Activated naive CD4-positive, alpha-beta T cell treated with anti-CD3 and anti-CD28 coated beads, Interleukin-2, amount 50 U/mL, for 72 hours (primary cell): ENCODE measurements at regions not wholly inside any gene's neighbourhood (a gene's known extent, or its start where the extent isn't known, plus 50 kb on each side); places are given as distances from the start of the nearest gene placed in this dataset.

Source experiments
- ATAC-seq, 2 donors: fragments of 150-1000 bp; cut with Tn5 transposase; 2 replicates each; pipeline ENCODE4 v1.10.0; 2021; ENCODE audit warnings: mild to moderate bottlenecking in 2 of 2, moderate library complexity in 2 of 2
- DNase-seq, 2 donors: peaks; one replicate each; pipeline ENCODE4 v3.0.0; 2021 to 2022; ENCODE audit warnings: low spot score in 2 of 2
- H3K27ac Mint-ChIP-seq, 2 donors: one replicate each; pipeline ENCODE4 v1.8.0; 2022; ENCODE audit warnings: mild to moderate bottlenecking in 2 of 2, mixed read lengths in 2 of 2
- H3K36me3 Mint-ChIP-seq, 2 donors: one replicate each; pipeline ENCODE4 v1.8.0; 2022; ENCODE audit warnings: mixed read lengths in 2 of 2
- H3K9me3 Mint-ChIP-seq, 2 donors: one replicate each; pipeline ENCODE4 v1.8.0; 2022; ENCODE audit warnings: mixed read lengths in 2 of 2

DNA sequence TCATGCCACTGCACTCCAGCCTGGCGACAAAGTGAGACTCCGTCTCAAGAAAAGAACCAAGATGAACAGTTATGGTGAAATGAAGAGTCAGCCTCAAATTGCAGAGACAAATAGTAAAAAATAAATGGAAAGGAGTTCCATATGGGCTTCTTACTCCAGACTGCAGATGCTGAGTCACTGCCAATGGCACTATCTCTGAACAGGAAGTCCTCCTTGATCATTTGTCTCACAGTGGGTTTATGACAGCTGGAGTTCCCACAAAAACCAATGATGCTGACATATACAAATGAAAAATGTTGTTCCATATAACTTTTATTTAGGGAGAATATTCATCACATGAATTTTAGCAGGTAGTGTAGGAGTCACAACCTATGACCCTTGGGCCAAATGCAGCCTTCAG lies 631.6 kb downstream of the PCDH18 start:
- Mint-ChIP-seq H3K27ac (no peak overlapping the region), H3K36me3 (no peaks in the 10 kb centered on the region), H3K9me3 (peaks cover 3 to 7% of the 10 kb centered on the region in 2 donors)
- ATAC-seq (no peak), DNase-seq (no peak)

GRCh38 chr4:136898590-136899248 lies 633.6 kb downstream of the PCDH18 start:
- ATAC-seq = no peak
- Mint-ChIP-seq H3K9me3 (peaks cover 3 to 7% of the 10 kb centered on the region in 2 donors), H3K36me3 (no peaks in the 10 kb centered on the region), H3K27ac (no peak overlapping the region)
- no peak for DNase-seq

GRCh38 chr4:136893573-136893972 lies 638.7 kb downstream of the PCDH18 start:
- no peak for ATAC-seq

DNA sequence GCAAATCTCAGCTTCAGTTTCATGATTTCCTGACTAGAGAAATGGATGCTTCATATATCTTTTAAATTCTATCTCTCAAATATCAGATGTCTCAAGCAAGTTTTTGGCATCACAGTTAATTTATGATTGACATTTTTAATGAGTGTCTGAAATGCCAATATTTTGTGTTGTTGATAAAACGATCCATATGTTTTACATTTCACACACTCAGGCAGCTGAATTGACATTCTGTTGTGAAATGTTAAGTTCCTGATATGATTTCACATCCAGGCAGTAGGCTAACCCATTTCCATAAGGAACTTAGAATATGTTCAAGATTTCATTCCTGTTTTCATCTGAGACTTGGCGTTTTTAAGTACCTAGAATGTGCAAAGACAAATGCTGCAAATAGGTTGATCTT lies 650.6 kb downstream of the PCDH18 start:
- no peaks in the 10 kb centered on the region for H3K36me3 Mint-ChIP-seq
- no peak for DNase-seq
- ATAC-seq = no peak
- H3K27ac Mint-ChIP-seq = no peak overlapping the region
- peaks cover 4 to 9% of the 10 kb centered on the region in 2 donors for H3K9me3 Mint-ChIP-seq

More at GRCh38 chr4:136893573-136893972, 638.7 kb downstream of the PCDH18 start:
- Mint-ChIP-seq H3K36me3 (no peaks in the 10 kb centered on the region), H3K9me3 (peaks cover 0 to 3% of the 10 kb centered on the region in 2 donors), H3K27ac (no peak overlapping the region)
- no peak for DNase-seq

DNA sequence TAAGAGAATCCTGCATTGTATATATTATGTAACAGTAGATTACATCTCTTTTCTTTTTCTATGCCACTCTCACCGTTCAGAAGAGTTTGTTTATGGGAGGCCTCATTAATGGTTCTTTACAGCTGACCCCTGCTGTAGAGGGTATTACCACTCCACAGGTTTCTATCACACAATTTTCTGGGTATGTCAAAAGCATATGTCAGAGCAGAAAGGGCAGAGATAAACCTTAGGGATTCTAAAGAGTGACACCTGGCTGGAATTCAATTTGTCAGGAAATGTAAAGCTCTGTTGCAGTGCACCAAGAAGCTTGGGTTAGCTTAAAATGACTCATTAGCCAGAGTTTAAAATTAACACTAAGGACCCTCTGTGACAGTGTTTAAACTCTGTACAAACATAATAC lies 658.7 kb downstream of the PCDH18 start:
- peaks cover 0 to 8% of the 10 kb centered on the region in 2 donors for H3K9me3 Mint-ChIP-seq
- H3K27ac Mint-ChIP-seq = no peak overlapping the region
- DNase-seq = no peak
- no peak for ATAC-seq
- H3K36me3 Mint-ChIP-seq = no peaks in the 10 kb centered on the region

DNA sequence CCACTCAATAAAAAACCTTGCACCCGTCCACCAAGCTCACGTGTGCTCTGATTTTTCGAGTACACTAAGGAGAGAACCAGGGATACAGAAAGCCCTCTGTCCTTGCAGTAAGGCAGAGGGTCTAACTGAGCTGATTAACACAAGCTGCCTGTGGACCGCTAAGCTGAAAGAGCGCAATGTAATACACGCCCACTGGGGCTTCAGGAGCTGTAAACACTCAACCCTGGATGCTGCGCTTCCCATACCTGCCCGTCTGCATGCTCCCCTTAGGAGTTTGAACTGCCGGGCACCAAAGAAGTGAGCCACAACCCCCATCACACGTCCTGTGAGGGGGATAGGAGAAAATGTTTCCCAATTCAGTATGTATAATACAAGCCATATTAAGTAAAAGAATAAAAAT lies 664.8 kb downstream of the PCDH18 start:
- no peak overlapping the region for H3K27ac Mint-ChIP-seq
- DNase-seq (no peak), ATAC-seq (no peak)
- H3K9me3 Mint-ChIP-seq = no peaks in the 10 kb centered on the region
- H3K36me3 Mint-ChIP-seq = no peaks in the 10 kb centered on the region

- Mint-ChIP-seq H3K27ac (no peak overlapping the region), H3K36me3 (no peaks in the 10 kb centered on the region), H3K9me3 (no peaks in the 10 kb centered on the region)
- no peak for DNase-seq
- ATAC-seq = no peak
Measured at GRCh38 chr4:136865526-136865925, 666.8 kb downstream of the PCDH18 start.

- peak in 1 of 2 donors; percentile 58 for ATAC-seq
- no peaks in the 10 kb centered on the region for H3K36me3 Mint-ChIP-seq
- no peak overlapping the region for H3K27ac Mint-ChIP-seq
Measured at GRCh38 chr4:136864604-136865185, 667.6 kb downstream of the PCDH18 start.

DNA sequence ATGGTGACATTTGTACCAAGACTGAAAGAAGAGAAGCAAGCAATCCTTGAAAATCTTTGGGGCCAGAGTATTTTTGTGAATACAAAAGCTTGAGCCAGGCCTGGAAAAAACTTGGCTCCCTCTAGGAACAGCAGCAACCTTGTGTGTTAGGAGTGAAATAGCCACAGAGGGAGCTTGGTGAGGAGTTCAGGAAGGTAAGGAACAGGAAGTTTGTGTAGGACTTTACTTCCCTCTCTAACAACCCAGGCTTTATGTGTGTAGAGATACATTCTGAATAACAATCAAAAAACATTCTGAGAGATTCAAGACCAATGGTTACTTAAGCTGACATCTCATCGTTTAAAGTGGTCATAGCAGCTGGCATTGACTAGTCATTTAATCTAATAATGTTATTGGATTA lies 668.5 kb downstream of the PCDH18 start:
- Mint-ChIP-seq H3K27ac (no peak overlapping the region), H3K9me3 (no peaks in the 10 kb centered on the region), H3K36me3 (no peaks in the 10 kb centered on the region)
- ATAC-seq = no peak
- no peak for DNase-seq

More at GRCh38 chr4:136864604-136865185, 667.6 kb downstream of the PCDH18 start:
- H3K9me3 Mint-ChIP-seq = no peaks in the 10 kb centered on the region
- peak in 1 of 2 donors; percentile 19 for DNase-seq

- ATAC-seq = no peak
- Mint-ChIP-seq H3K9me3 (no peaks in the 10 kb centered on the region), H3K36me3 (no peaks in the 10 kb centered on the region), H3K27ac (no peak overlapping the region)
- no peak for DNase-seq
Measured at GRCh38 chr4:136862653-136863052, 669.6 kb downstream of the PCDH18 start.

GRCh38 chr4:136861091-136861490 lies 671.2 kb downstream of the PCDH18 start:
- ATAC-seq (no peak), DNase-seq (no peak)
- Mint-ChIP-seq H3K9me3 (no peaks in the 10 kb centered on the region), H3K36me3 (no peaks in the 10 kb centered on the region), H3K27ac (no peak overlapping the region)

DNA sequence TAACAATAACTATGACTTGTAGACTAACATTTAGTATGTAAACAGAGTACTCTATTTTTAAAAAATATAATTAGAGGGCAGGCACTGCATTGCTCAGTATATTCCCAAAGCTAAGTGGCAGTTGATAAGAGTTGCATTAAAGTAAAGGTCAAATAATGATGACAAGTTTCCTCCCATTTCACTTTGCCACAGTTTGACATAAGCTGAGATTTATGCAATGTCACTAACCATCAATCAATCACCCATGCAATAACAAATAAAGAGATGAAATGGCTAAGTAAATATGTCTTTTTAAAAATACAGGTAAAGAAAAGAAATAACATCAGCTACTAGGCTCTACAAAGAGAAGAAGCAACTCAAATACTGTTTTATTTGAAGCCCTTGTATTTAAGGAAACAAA lies 673.4 kb downstream of the PCDH18 start:
- H3K27ac Mint-ChIP-seq = no peak overlapping the region
- DNase-seq (no peak), ATAC-seq (no peak)
- H3K9me3 Mint-ChIP-seq = peaks cover 6 to 12% of the 10 kb centered on the region in 2 donors
- H3K36me3 Mint-ChIP-seq = no peaks in the 10 kb centered on the region

DNA sequence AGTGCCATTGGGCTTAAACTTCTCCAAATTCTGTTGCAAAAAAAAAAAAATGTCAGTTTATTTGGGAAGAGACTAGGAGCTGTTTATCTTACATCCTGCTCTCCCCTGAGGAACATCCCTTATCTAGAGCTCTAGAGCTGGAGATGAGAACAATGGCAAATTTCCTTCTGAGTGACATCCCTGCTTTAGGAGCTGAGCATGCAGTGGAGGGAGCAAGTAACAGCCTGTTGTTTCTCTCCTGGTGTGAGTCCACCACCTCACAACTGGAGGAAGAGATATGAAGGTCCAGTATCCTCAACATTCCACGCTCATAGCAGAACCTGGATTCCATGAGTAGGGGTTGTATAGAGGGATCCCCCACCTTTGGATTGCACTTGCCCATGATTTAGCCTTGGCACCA lies 676.4 kb downstream of the PCDH18 start:
- Mint-ChIP-seq H3K27ac (no peak overlapping the region), H3K9me3 (peaks cover 6 to 12% of the 10 kb centered on the region in 2 donors), H3K36me3 (no peaks in the 10 kb centered on the region)
- no peak for DNase-seq
- ATAC-seq = no peak

GRCh38 chr4:136850446-136850845 lies 681.8 kb downstream of the PCDH18 start:
- ATAC-seq (no peak), DNase-seq (no peak)
- no peak overlapping the region for H3K27ac Mint-ChIP-seq
- H3K36me3 Mint-ChIP-seq = peaks cover 7 to 12% of the 10 kb centered on the region in 2 donors
- peaks cover 17% of the 10 kb centered on the region in 2 donors for H3K9me3 Mint-ChIP-seq

DNA sequence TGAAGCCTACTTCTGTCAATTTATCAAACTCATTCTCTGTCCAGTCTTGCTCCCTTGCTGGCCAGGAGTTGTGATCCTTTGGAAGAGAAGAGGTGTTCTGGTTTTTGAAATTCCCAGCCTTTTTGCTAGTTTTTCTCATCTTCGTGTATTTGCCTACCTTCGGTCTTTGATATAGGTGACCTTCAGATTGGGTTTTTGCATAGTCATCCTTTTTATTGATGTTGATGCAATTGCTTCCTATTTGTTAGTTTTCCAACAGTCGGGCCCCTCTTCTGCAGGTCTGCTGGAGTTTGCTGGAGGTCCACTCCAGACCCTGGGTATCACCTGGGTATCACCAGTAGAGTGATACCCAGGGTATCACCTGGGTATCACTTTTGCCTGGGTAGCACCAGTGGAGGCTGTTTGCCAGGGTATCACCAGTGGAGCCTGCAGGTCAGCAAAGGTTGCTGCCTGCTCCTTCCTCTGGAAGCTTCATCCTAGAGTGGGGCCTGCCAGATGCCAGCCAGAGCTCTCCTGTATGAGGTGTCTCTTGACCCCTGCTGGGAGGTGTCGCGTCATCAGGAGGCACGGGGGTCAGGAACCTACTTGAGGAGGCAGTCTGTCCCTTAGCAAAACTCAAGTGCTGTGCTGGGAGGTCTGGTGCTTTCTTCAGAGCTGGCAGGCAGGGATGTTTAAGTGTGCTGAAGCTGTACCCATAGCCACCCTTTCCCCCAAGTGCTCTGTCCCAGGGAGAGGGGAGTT lies 684.2 kb downstream of the PCDH18 start:
- H3K36me3 Mint-ChIP-seq = peaks cover 7 to 12% of the 10 kb centered on the region in 2 donors

GRCh38 chr4:136841526-136841925 lies 690.8 kb downstream of the PCDH18 start:
- ATAC-seq (no peak), DNase-seq (no peak)
- H3K36me3 Mint-ChIP-seq = peaks cover 6 to 7% of the 10 kb centered on the region in 2 donors
- no peak overlapping the region for H3K27ac Mint-ChIP-seq
- H3K9me3 Mint-ChIP-seq = peaks cover 24 to 32% of the 10 kb centered on the region in 2 donors

More for the DNA sequence above, 684.2 kb downstream of the PCDH18 start:
- Mint-ChIP-seq H3K9me3 (peaks cover 9 to 27% of the 10 kb centered on the region in 2 donors), H3K27ac (no peak overlapping the region)
- no peak for DNase-seq
- no peak for ATAC-seq

DNA sequence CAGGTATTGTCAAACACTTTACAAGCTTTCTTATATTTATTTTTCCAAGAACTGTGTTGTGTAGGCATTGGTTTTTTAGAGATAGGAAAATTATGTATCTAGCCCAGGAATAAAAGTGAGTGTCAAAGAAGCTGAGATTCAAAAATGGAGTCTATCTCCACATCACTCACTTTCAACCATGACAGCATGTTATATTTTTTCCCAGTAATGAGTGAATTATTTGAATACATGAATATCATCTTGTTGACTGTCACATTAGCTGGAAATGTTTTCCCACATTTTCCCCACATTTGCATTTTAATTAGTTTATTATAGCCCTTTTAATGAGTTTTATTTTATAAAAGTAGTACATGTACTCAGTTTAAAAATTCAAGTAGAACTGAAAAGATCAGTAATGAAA lies 693.7 kb downstream of the PCDH18 start:
- no peaks in the 10 kb centered on the region for H3K36me3 Mint-ChIP-seq
- H3K9me3 Mint-ChIP-seq = peaks cover 14 to 22% of the 10 kb centered on the region in 2 donors
- no peak for ATAC-seq
- DNase-seq = no peak
- no peak overlapping the region for H3K27ac Mint-ChIP-seq
